K562 (cell line): ENCODE measurements at regions not wholly inside any gene's neighbourhood (a gene's known extent, or its start where the extent isn't known, plus 50 kb on each side); places are given as distances from the start of the nearest gene placed in this dataset.

Source experiments
- CBFB ChIP-seq: sonication (generic); formaldehyde crosslinking; IDR thresholded peaks from 2 replicates; pipeline ENCODE4 v1.4.0; 2020; ENCODE audit warnings: mild to moderate bottlenecking, missing genetic modification reagents
- CCAR2 ChIP-seq: fragments of 200-400 bp; formaldehyde crosslinking; IDR thresholded peaks from 2 replicates; pipeline ENCODE4 v1.6.1; 2017; ENCODE audit warnings: mild to moderate bottlenecking, low read depth, low read length
- ELF4 ChIP-seq: fragments of 450-650 bp; formaldehyde crosslinking; IDR thresholded peaks from 2 replicates; pipeline ENCODE4 v1.4.0; 2022; ENCODE audit warnings: missing genetic modification characterization
- EZH2 ChIP-seq: IDR thresholded peaks from 2 replicates; pipeline ENCODE4 v1.6.1; 2012; ENCODE audit warnings: low read depth, mild to moderate bottlenecking, inconsistent platforms, low read length, borderline replicate concordance
- HDAC2 ChIP-seq: fragments of 450-650 bp; IDR thresholded peaks from 2 replicates; pipeline ENCODE4 v1.6.1; 2016; ENCODE audit warnings: mild to moderate bottlenecking
- KAT2B ChIP-seq: IDR thresholded peaks from one replicate; pipeline ENCODE4 v1.6.1; 2012; ENCODE audit warnings: low read depth, mild to moderate bottlenecking, control low read depth, inconsistent platforms, low read length, moderate library complexity
- PYGO2 ChIP-seq: fragments of 450-650 bp; IDR thresholded peaks from 2 replicates; pipeline ENCODE4 v1.6.1; 2016; ENCODE audit warnings: mild to moderate bottlenecking, missing genetic modification characterization, moderate library complexity, missing compliant biosample characterization
- SNRNP70 ChIP-seq: fragments of 200-400 bp; formaldehyde crosslinking; optimal IDR thresholded peaks from 2 replicates; pipeline ENCODE3; 2017; ENCODE audit warnings: low read depth, low read length
- ZBTB11 ChIP-seq, 3 experiments: fragments of 200-800 bp in 1 of 3; fragments of 250-450 bp in 1 of 3; fragments of 450-650 bp in 1 of 3; sonication (Bioruptor Pico) in 1 of 3; sonication (Bioruptor generic) in 1 of 3; formaldehyde crosslinking in 1 of 3; IDR thresholded peaks; 2 replicates each; pipeline versions ENCODE4 v1.6.1 to v1.8.0; 2016 to 2022; ENCODE audit warnings: mild to moderate bottlenecking in 2 of 3, missing genetic modification characterization in 2 of 3, missing compliant biosample characterization in 1 of 3, moderate library complexity in 1 of 3
- ZSCAN29 ChIP-seq: fragments of 450-650 bp; IDR thresholded peaks from 2 replicates; pipeline ENCODE4 v1.6.1; 2017
- TF ChIP-seq, protein P1 (sequence below): sonication (generic); formaldehyde crosslinking; IDR thresholded peaks from 2 replicates; pipeline ENCODE4 v1.5.0; 2020; ENCODE audit warnings: missing genetic modification reagents
- TF ChIP-seq, protein P2 (sequence below): fragments of 450-650 bp; IDR thresholded peaks from 2 replicates; pipeline ENCODE4 v1.6.1; 2016; ENCODE audit warnings: low read depth, mild to moderate bottlenecking, moderate library complexity

DNA sequence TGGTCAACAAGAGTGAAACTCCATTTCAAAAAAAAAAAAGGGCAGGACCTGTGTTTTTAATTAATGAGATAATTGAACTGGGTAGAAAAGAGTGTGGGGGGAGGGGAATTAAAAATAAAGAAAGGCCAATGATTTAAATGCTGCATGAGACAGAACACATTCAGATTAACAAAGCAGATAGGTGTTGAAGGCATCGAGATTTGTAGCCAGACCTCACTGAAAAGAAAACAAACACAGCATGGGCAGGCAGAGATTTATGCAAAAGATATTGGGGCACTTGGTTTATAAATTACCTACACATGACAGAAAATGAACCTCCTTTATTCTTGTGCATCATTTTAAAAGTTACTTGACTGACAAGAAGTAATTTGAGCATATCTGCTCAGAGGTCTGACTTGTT is 354.0 kb upstream of the API5 start:
- no peak for TF ChIP-seq ELF4
- no peak for TF ChIP-seq ZBTB11 (CRISPR knock-in tag; IDR thresholded peaks at IDR 0.05)
- TF ChIP-seq HDAC2: no peak
- TF ChIP-seq CCAR2: no peak
- TF ChIP-seq ZSCAN29: no peak
- TF ChIP-seq EZH2: no peak
- TF ChIP-seq CBFB (CRISPR knock-in tag): no peak
- TF ChIP-seq, protein P1, sequence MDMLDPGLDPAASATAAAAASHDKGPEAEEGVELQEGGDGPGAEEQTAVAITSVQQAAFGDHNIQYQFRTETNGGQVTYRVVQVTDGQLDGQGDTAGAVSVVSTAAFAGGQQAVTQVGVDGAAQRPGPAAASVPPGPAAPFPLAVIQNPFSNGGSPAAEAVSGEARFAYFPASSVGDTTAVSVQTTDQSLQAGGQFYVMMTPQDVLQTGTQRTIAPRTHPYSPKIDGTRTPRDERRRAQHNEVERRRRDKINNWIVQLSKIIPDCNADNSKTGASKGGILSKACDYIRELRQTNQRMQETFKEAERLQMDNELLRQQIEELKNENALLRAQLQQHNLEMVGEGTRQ: no peak
- TF ChIP-seq KAT2B: no peak
- TF ChIP-seq SNRNP70: no peak
- TF ChIP-seq, protein P2, sequence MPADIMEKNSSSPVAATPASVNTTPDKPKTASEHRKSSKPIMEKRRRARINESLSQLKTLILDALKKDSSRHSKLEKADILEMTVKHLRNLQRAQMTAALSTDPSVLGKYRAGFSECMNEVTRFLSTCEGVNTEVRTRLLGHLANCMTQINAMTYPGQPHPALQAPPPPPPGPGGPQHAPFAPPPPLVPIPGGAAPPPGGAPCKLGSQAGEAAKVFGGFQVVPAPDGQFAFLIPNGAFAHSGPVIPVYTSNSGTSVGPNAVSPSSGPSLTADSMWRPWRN: no peak
- TF ChIP-seq PYGO2 (tag): no peak
